HG03460 (cell line): ENCODE measurements at regions not wholly inside any gene's neighbourhood (a gene's known extent, or its start where the extent isn't known, plus 50 kb on each side); places are given as distances from the start of the nearest gene placed in this dataset.

Source experiments
- ATAC-seq: cut with Tn5 transposase; IDR thresholded peaks from one replicate; pipeline ENCODE4 v1.9.1; 2021; ENCODE audit not compliant: unreplicated experiment

- no peak for ATAC-seq
Observed at GRCh38 chr1:199303035-199303434, 664.2 kb downstream of the PTPRC start.

GRCh38 chr1:199305053-199305452, 666.2 kb downstream of the PTPRC start:
- no peak for ATAC-seq

GRCh38 chr1:199307496-199308264, 668.8 kb downstream of the PTPRC start:
- ATAC-seq = no peak

- peak; percentile 62 for ATAC-seq
Observed at GRCh38 chr1:199308349-199308846, 669.6 kb downstream of the PTPRC start.

- no peak for ATAC-seq
Observed at GRCh38 chr1:199310708-199311107, 671.9 kb downstream of the PTPRC start.

- no peak for ATAC-seq
Observed at GRCh38 chr1:199311478-199312262, 672.8 kb downstream of the PTPRC start.

- ATAC-seq = no peak
Observed at GRCh38 chr1:199312626-199313025, 673.8 kb downstream of the PTPRC start.

- no peak for ATAC-seq
Observed at GRCh38 chr1:199313444-199313843, 674.6 kb downstream of the PTPRC start.

GRCh38 chr1:199319341-199319740, 680.5 kb downstream of the PTPRC start:
- ATAC-seq = no peak

GRCh38 chr1:199322278-199322677, 683.4 kb downstream of the PTPRC start:
- ATAC-seq = no peak

- ATAC-seq = no peak
Observed at GRCh38 chr1:199333180-199333579, 694.3 kb upstream of the NR5A2 start.

- no peak for ATAC-seq
Observed at GRCh38 chr1:199335496-199335895, 692.0 kb upstream of the NR5A2 start.

- no peak for ATAC-seq
Observed at GRCh38 chr1:199336745-199337640, 690.5 kb upstream of the NR5A2 start.

- ATAC-seq = no peak
Observed at GRCh38 chr1:199338760-199339159, 688.8 kb upstream of the NR5A2 start.

GRCh38 chr1:199352351-199352750, 675.2 kb upstream of the NR5A2 start:
- ATAC-seq = no peak

GRCh38 chr1:199353906-199354305, 673.6 kb upstream of the NR5A2 start:
- ATAC-seq = no peak

GRCh38 chr1:199356561-199356960, 670.9 kb upstream of the NR5A2 start:
- ATAC-seq = no peak

- ATAC-seq = no peak
Observed at GRCh38 chr1:199357599-199357998, 669.9 kb upstream of the NR5A2 start.

GRCh38 chr1:199362996-199363395, 664.5 kb upstream of the NR5A2 start:
- ATAC-seq = no peak

- no peak for ATAC-seq
Observed at GRCh38 chr1:199373139-199373538, 654.4 kb upstream of the NR5A2 start.

GRCh38 chr1:199377211-199377610, 650.3 kb upstream of the NR5A2 start:
- ATAC-seq = no peak
